ENCODE measurements at regions not wholly inside any gene's neighbourhood (a gene's known extent, or its start where the extent isn't known, plus 50 kb on each side); places are given as distances from the start of the nearest gene placed in this dataset.

- TF ChIP-seq CTCF (IDR thresholded peaks at IDR 0.05) (peak; percentile 48 to 86 (median 72)), POLR2A (IDR thresholded peaks at IDR 0.05) (peak; percentile 9 to 67)
Observed at GRCh38 chr17:20908313-20909267, 134.2 kb downstream of the USP22 start.

Data from tibial nerve (tissue), 3 donors.